ENCODE measurements at regions not wholly inside any gene's neighbourhood (a gene's known extent, or its start where the extent isn't known, plus 50 kb on each side); places are given as distances from the start of the nearest gene placed in this dataset.

- TF ChIP-seq POLR2A (IDR thresholded peaks at IDR 0.05; ENCODE audit: low read depth, low read length) = no peak
- TF ChIP-seq POLR2AphosphoS5 (IDR thresholded peaks at IDR 0.05; ENCODE audit: low read depth, low read length) = no peak
- TF ChIP-seq TAF1 (IDR thresholded peaks at IDR 0.05; ENCODE audit: low read depth, low read length) = no peak
- no peak for TF ChIP-seq POU2F2 (IDR thresholded peaks at IDR 0.05; ENCODE audit: low read depth, low read length)
- TF ChIP-seq SPI1 (IDR thresholded peaks at IDR 0.05; ENCODE audit: low read depth, low read length) = no peak
- no peak for TF ChIP-seq PAX5 (IDR thresholded peaks at IDR 0.05; ENCODE audit: insufficient read depth, low read length, severe bottlenecking)
These were observed 920.1 kb downstream of the BRD1 start for GRCh38 chr22:48907591-48907990.

Data from GM12891 (cell line).